HS-27A (cell line): ENCODE measurements at regions not wholly inside any gene's neighbourhood (a gene's known extent, or its start where the extent isn't known, plus 50 kb on each side); places are given as distances from the start of the nearest gene placed in this dataset.
"Not testable (repeated sequence)": the region's sequence is repeated elsewhere in the genome, so short reads cannot be mapped to it uniquely, and the experiment has no call there.

Experiments
- DNase-seq: peaks from one replicate; pipeline ENCODE4 v3.0.0-alpha.2; 2012; ENCODE audit warnings: low read depth, missing footprints

GRCh38 chr13:81990652-81991051, 1649.7 kb upstream of the SPRY2 start:
- DNase-seq, result no peak

GRCh38 chr13:81988567-81988966, 1647.6 kb upstream of the SPRY2 start:
- no peak for DNase-seq

GRCh38 chr13:81987677-81988357, 1646.9 kb upstream of the SPRY2 start:
- DNase-seq, result no peak

- no peak for DNase-seq
Observed at GRCh38 chr13:81987159-81987558, 1646.2 kb upstream of the SPRY2 start.

- DNase-seq, result no peak
Observed at GRCh38 chr13:81986308-81986707, 1645.4 kb upstream of the SPRY2 start.

GRCh38 chr13:81957121-81957520, 1616.2 kb upstream of the SPRY2 start:
- DNase-seq, result no peak

GRCh38 chr13:81929988-81930387, 1589.1 kb upstream of the SPRY2 start:
- no peak for DNase-seq

- no peak for DNase-seq
Observed at GRCh38 chr13:81927347-81927746, 1586.4 kb upstream of the SPRY2 start.

- DNase-seq, result no peak
Observed at GRCh38 chr13:81917810-81918209, 1576.9 kb upstream of the SPRY2 start.

GRCh38 chr13:81916461-81916860, 1575.5 kb upstream of the SPRY2 start:
- no peak for DNase-seq

- no peak for DNase-seq
Observed at GRCh38 chr13:81907787-81908372, 1567.0 kb upstream of the SPRY2 start.

GRCh38 chr13:81888855-81889254, 1547.9 kb upstream of the SPRY2 start:
- DNase-seq, result no peak

- DNase-seq, result no peak
Observed at GRCh38 chr13:81874681-81875661, 1534.0 kb upstream of the SPRY2 start.

- DNase-seq, result no peak
Observed at GRCh38 chr13:81874253-81874652, 1533.3 kb upstream of the SPRY2 start.

GRCh38 chr13:81872581-81872980, 1531.7 kb upstream of the SPRY2 start:
- no peak for DNase-seq

GRCh38 chr13:81871751-81872325, 1530.9 kb upstream of the SPRY2 start:
- not testable (repeated sequence) for DNase-seq

- DNase-seq, result no peak
Observed at GRCh38 chr13:81848291-81848690, 1507.4 kb upstream of the SPRY2 start.

- no peak for DNase-seq
Observed at GRCh38 chr13:81846771-81847170, 1505.8 kb upstream of the SPRY2 start.

GRCh38 chr13:81821259-81821658, 1480.3 kb upstream of the SPRY2 start:
- DNase-seq, result no peak

GRCh38 chr13:81800433-81800832, 1459.5 kb upstream of the SPRY2 start:
- no peak for DNase-seq

- no peak for DNase-seq
Observed at GRCh38 chr13:81795710-81796109, 1454.8 kb upstream of the SPRY2 start.

GRCh38 chr13:81791641-81792040, 1450.7 kb upstream of the SPRY2 start:
- DNase-seq, result no peak
